ENCODE measurements at regions not wholly inside any gene's neighbourhood (a gene's known extent, or its start where the extent isn't known, plus 50 kb on each side); places are given as distances from the start of the nearest gene placed in this dataset.
"Not testable (repeated sequence)": the region's sequence is repeated elsewhere in the genome, so short reads cannot be mapped to it uniquely, and the experiment has no call there.

DNA sequence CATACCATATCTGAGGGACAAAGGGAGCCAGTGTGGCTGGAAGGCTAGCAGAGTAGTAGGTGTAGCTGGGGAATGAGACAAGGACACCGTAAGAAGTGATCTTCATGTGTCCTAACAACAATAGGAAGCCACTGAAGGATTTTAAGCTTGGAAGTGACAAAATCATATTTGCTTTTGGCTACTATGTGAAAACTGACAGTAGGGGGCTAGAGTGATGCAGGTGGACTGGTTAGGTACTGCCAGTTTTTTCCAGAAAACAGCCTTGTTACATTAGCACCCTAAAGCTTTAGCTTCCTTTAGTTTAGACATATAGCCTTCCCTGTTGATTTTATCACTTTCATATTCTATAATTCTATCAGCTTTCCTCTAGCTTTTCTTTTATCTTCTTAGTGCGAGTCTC lies 637.1 kb downstream of the ANKRD7 start (continued):
- TF ChIP-seq EZH2 (IDR thresholded peaks at IDR 0.05; ENCODE audit: low read depth, unreplicated experiment), result no peak
- TF ChIP-seq STAT1 (IDR thresholded peaks at IDR 0.05; ENCODE audit: unreplicated experiment), result no peak

DNA sequence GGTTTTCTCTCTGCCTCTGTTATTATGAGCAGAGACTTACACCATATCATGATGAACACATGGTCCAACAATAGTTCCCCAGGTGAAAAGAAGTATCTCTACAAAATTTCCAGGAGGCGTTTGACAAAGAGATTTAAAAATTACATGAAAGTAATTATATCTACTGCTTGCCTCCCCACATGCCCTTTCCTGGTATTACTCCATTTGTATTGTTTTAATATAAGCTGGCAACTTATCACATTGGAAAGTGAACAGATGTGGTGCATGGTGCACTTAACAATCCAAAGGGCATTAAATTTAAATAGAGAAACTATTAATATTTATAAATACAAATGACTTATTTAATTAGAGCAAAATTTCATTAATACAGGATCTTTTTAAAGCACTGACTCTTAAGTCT lies 638.2 kb downstream of the ANKRD7 start:
- no peak overlapping the region for H3K27ac Mint-ChIP-seq
- peaks cover 4% of the 10 kb centered on the region for H3K36me3 Mint-ChIP-seq (ENCODE audit: low read depth)
- Histone ChIP-seq H3F3A (replicated peaks; ENCODE audit: low read depth) (no peaks in the 10 kb centered on the region), H3K9me2 (ENCODE audit: insufficient read depth) (no peaks in the 10 kb centered on the region), H2AFZ (no peak overlapping the region), H3K36me3 (ENCODE audit: insufficient read depth) (no peaks in the 10 kb centered on the region), H3K27me3 (ENCODE audit: insufficient read depth) (no peaks in the 10 kb centered on the region), H3K79me2 (replicated peaks; ENCODE audit: insufficient read depth) (no peaks in the 10 kb centered on the region), H4K20me1 (replicated peaks; ENCODE audit: insufficient read depth) (no peaks in the 10 kb centered on the region), H3K4me3 (no peak overlapping the region), H3K27ac (ENCODE audit: low read depth) (no peak overlapping the region), H3K4me1 (ENCODE audit: insufficient read depth) (no peaks in the 10 kb centered on the region), H3K4me2 (no peak overlapping the region)
- TF ChIP-seq, protein P1, sequence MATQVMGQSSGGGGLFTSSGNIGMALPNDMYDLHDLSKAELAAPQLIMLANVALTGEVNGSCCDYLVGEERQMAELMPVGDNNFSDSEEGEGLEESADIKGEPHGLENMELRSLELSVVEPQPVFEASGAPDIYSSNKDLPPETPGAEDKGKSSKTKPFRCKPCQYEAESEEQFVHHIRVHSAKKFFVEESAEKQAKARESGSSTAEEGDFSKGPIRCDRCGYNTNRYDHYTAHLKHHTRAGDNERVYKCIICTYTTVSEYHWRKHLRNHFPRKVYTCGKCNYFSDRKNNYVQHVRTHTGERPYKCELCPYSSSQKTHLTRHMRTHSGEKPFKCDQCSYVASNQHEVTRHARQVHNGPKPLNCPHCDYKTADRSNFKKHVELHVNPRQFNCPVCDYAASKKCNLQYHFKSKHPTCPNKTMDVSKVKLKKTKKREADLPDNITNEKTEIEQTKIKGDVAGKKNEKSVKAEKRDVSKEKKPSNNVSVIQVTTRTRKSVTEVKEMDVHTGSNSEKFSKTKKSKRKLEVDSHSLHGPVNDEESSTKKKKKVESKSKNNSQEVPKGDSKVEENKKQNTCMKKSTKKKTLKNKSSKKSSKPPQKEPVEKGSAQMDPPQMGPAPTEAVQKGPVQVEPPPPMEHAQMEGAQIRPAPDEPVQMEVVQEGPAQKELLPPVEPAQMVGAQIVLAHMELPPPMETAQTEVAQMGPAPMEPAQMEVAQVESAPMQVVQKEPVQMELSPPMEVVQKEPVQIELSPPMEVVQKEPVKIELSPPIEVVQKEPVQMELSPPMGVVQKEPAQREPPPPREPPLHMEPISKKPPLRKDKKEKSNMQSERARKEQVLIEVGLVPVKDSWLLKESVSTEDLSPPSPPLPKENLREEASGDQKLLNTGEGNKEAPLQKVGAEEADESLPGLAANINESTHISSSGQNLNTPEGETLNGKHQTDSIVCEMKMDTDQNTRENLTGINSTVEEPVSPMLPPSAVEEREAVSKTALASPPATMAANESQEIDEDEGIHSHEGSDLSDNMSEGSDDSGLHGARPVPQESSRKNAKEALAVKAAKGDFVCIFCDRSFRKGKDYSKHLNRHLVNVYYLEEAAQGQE (IDR thresholded peaks at IDR 0.05; ENCODE audit: unreplicated experiment), result no peak
- no peak for TF ChIP-seq ZNF331 (CRISPR knock-in tag; IDR thresholded peaks at IDR 0.05; ENCODE audit: low read depth)
- DNase-seq (ENCODE audit: low spot score) (no peak), ATAC-seq (no peak)
- H3K27me3 Mint-ChIP-seq (ENCODE audit: insufficient read depth, low read depth, poor library complexity), result no peaks in the 10 kb centered on the region
- no peak overlapping the region for H3K4me3 Mint-ChIP-seq
- peaks cover 3% of the 10 kb centered on the region; the same call in 2 of the 3 replicates for H3K4me1 Mint-ChIP-seq
- peaks cover 5% of the 10 kb centered on the region; the same call in 2 of the 3 replicates for H3K9me3 Mint-ChIP-seq

DNA sequence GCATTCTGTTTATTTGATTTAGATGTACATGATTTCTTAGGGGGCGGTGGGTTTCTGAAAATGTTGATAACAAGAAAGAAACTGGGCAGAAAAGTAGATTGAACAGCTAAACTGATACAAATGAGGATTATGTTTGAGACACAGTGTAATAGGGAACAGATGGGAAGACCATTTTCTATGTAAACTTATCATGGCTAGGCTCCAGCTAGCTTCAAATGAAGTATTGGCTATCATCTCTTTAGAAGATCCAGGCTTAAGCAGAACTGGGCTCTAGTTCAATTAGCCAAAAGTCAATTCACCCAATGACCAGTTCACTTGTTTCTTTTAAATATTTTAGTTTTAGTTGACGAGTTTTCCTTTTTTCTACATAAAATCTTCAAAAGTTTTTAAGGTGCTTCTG lies 639.5 kb downstream of the ANKRD7 start:
- H3K4me3 Mint-ChIP-seq, result no peak overlapping the region
- H3K27me3 Mint-ChIP-seq (ENCODE audit: insufficient read depth, low read depth, poor library complexity), result no peaks in the 10 kb centered on the region
- no peak for DNase-seq (ENCODE audit: low spot score)
- Histone ChIP-seq H3K4me2 (no peak overlapping the region), H3K4me1 (ENCODE audit: insufficient read depth) (peaks cover 11% of the 10 kb centered on the region), H3K27me3 (ENCODE audit: insufficient read depth) (no peaks in the 10 kb centered on the region), H3K79me2 (replicated peaks; ENCODE audit: insufficient read depth) (no peaks in the 10 kb centered on the region), H3F3A (replicated peaks; ENCODE audit: low read depth) (no peaks in the 10 kb centered on the region), H3K9me2 (ENCODE audit: insufficient read depth) (no peaks in the 10 kb centered on the region), H2AFZ (no peak overlapping the region), H3K4me3 (no peak overlapping the region), H3K36me3 (ENCODE audit: insufficient read depth) (no peaks in the 10 kb centered on the region), H3K27ac (ENCODE audit: low read depth) (no peak overlapping the region), H4K20me1 (replicated peaks; ENCODE audit: insufficient read depth) (no peaks in the 10 kb centered on the region)
- ATAC-seq, result no peak
- peaks cover 11% of the 10 kb centered on the region for H3K4me1 Mint-ChIP-seq
- no peaks in the 10 kb centered on the region for H3K9me3 Mint-ChIP-seq
- H3K36me3 Mint-ChIP-seq (ENCODE audit: low read depth), result no peaks in the 10 kb centered on the region
- no peak for TF ChIP-seq EZH2 (IDR thresholded peaks at IDR 0.05; ENCODE audit: low read depth, unreplicated experiment)
- no peak overlapping the region for H3K27ac Mint-ChIP-seq

DNA sequence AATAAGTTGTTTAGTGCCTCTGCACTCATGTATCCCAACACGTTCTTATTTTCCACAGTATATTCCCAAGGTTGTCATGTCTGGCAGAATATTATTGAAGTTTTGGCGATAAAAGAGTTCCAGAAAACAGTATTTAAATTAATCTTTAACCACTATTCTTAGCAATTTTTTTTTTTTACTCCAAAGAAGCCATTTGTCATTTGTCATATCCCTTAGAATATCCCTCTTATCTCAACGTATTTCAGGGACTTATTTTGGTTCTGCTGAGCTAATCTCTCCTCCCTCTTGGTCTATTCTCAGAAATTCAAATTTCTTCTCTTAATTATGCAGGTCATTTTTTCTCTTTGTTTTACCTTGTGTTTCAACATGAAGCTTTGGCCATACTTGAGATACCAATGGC lies 643.4 kb downstream of the ANKRD7 start:
- Histone ChIP-seq H3K4me3 (no peak overlapping the region), H3K36me3 (ENCODE audit: insufficient read depth) (no peaks in the 10 kb centered on the region), H3K79me2 (replicated peaks; ENCODE audit: insufficient read depth) (no peaks in the 10 kb centered on the region), H3K4me2 (peak overlapping the region; percentile 40; the same call in 1 of the 2 replicates), H3F3A (replicated peaks; ENCODE audit: low read depth) (no peaks in the 10 kb centered on the region), H3K9me2 (ENCODE audit: insufficient read depth) (no peaks in the 10 kb centered on the region), H2AFZ (no peak overlapping the region), H4K20me1 (replicated peaks; ENCODE audit: insufficient read depth) (no peaks in the 10 kb centered on the region), H3K27ac (ENCODE audit: low read depth) (no peak overlapping the region), H3K27me3 (ENCODE audit: insufficient read depth) (no peaks in the 10 kb centered on the region), H3K4me1 (ENCODE audit: insufficient read depth) (peaks cover 18% of the 10 kb centered on the region)
- Mint-ChIP-seq H3K27ac (no peak overlapping the region), H3K4me1 (peaks cover 25% of the 10 kb centered on the region), H3K27me3 (ENCODE audit: insufficient read depth, low read depth, poor library complexity) (no peaks in the 10 kb centered on the region), H3K4me3 (no peak overlapping the region), H3K9me3 (no peaks in the 10 kb centered on the region; the same call in 2 of the 3 replicates), H3K36me3 (ENCODE audit: low read depth) (no peaks in the 10 kb centered on the region)
- no peak for DNase-seq (ENCODE audit: low spot score)
- no peak for TF ChIP-seq STAT1 (IDR thresholded peaks at IDR 0.05; ENCODE audit: unreplicated experiment)
- TF ChIP-seq POLR2AphosphoS5 (IDR thresholded peaks at IDR 0.05; ENCODE audit: low read depth), result no peak
- no peak for TF ChIP-seq JUNB (IDR thresholded peaks at IDR 0.05; ENCODE audit: unreplicated experiment)
- no peak for ATAC-seq

DNA sequence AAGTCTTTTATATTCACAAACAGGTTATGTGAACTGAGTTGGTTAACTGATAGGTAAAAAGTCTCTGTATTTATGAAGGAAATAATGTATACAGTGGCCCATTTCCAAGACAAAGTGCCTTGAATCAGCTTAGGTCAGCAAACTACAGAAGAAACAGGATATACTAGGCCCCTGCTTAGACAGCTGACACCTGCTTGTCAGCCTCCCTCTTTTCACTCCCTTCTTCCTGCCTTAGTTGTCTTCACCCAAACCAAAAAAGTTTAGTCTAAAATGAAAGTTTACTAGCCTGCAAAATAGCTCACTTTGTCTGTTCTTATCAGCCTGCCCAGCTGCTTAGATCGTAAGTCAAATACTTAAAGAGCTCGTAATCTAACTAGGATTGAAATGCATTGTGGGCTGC lies 644.6 kb downstream of the ANKRD7 start:
- H3K9me2 ChIP-seq (ENCODE audit: insufficient read depth); H3K27me3 ChIP-seq (ENCODE audit: insufficient read depth); H3K9me3 Mint-ChIP-seq; H4K20me1 ChIP-seq (replicated peaks; ENCODE audit: insufficient read depth); DNase-seq (ENCODE audit: low spot score); H2AFZ ChIP-seq; H3K4me2 ChIP-seq; H3K79me2 ChIP-seq (replicated peaks; ENCODE audit: insufficient read depth); H3K27ac ChIP-seq (ENCODE audit: low read depth); H3K4me3 ChIP-seq; ATAC-seq; H3K36me3 Mint-ChIP-seq (ENCODE audit: low read depth); H3K27me3 Mint-ChIP-seq (ENCODE audit: insufficient read depth, low read depth, poor library complexity); H3K36me3 ChIP-seq (ENCODE audit: insufficient read depth); H3F3A ChIP-seq (replicated peaks; ENCODE audit: low read depth); H3K4me3 Mint-ChIP-seq: not testable (repeated sequence)
- Mint-ChIP-seq H3K27ac (peak overlapping the region; percentile 22; the same call in 1 of the 2 replicates), H3K4me1 (peaks cover 36% of the 10 kb centered on the region)
- peaks cover 28% of the 10 kb centered on the region for H3K4me1 ChIP-seq (ENCODE audit: insufficient read depth)

All from GM23338 (cell line).